Tibial nerve (tissue), 4 donors: ENCODE measurements at regions not wholly inside any gene's neighbourhood (a gene's known extent, or its start where the extent isn't known, plus 50 kb on each side); places are given as distances from the start of the nearest gene placed in this dataset.

Experiments
- CTCF ChIP-seq, 5 experiments: fragments of 200-600 bp in 3 of 5; fragments of 450-650 bp in 2 of 5; sonication (generic) in 3 of 5; IDR thresholded peaks; one replicate each; pipeline ENCODE4 v1.5.1; 2016 to 2019; ENCODE audit warnings: antibody characterized with exemption in 5 of 5, mild to moderate bottlenecking in 3 of 5, moderate library complexity in 2 of 5
- EP300 ChIP-seq, 2 donors: sonication (generic); formaldehyde crosslinking; IDR thresholded peaks; one replicate each; pipeline ENCODE4 v1.6.1; 2017; ENCODE audit warnings: antibody characterized with exemption in 2 of 2, mild to moderate bottlenecking in 1 of 2
- POLR2A ChIP-seq, 2 donors: fragments of 450-650 bp; IDR thresholded peaks; one replicate each; pipeline ENCODE4 v1.6.1; 2017; ENCODE audit warnings: antibody characterized with exemption in 2 of 2, mild to moderate bottlenecking in 2 of 2, moderate library complexity in 2 of 2

GRCh38 chr10:71039551-71039950 lies 151.2 kb upstream of the PCBD1 start:
- no peak for TF ChIP-seq EP300 (IDR thresholded peaks at IDR 0.05)
- no peak for TF ChIP-seq POLR2A (IDR thresholded peaks at IDR 0.05)
- no peak for TF ChIP-seq CTCF (IDR thresholded peaks at IDR 0.05)
